Ureter (tissue), 1 donor: ENCODE measurements at regions not wholly inside any gene's neighbourhood (a gene's known extent, or its start where the extent isn't known, plus 50 kb on each side); places are given as distances from the start of the nearest gene placed in this dataset.
"Not testable (repeated sequence)": the region's sequence is repeated elsewhere in the genome, so short reads cannot be mapped to it uniquely, and the experiment has no call there.

ENCODE experiments used
- DNase-seq: peaks from one replicate; pipeline ENCODE4 v3.0.0-alpha.2; 2020; ENCODE audit warnings: low spot score
- donor health status: DM: yes; HTN: yes; CAD: no.

- DNase-seq, result no peak
These were observed 512.1 kb upstream of the CNTN3 start for GRCh38 chr3:75126556-75126955.

GRCh38 chr3:75129101-75129500 lies 514.6 kb upstream of the CNTN3 start:
- no peak for DNase-seq

DNA sequence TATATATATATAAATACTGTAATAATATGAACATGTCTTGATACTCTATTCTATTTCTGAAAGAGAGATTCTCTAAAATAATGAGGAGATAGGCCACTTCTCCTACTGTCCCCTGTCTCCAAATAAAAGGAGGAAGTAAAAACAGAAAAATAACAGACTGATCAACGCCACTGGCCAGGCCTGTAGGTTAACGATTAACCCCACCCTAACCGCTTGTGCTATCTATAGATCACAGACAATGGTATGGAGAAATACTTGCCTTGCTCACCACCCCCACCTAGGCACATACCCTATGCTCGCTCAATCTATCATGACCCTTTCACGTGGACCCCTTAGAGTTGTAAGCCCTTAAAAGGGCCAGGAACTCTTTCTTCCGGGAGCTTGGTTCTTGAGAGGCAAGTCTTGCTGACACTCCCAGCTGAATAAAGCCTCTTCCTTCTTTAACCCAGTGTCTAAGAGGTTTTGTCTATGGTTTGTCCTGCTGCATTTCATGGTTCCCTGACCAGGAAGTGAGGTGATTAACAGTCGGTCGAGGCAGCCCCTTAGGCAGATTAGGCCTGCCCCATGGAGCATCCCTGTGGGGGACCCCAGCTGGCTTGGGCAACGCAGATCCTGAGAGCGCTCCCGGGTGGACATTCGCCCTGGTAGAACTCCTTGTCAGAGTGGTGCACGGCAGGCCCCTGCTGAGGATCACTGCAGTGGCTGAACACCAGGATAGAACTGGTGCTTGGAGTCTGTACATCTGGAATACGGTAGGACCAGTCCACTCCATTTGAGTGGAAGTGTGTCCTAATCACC lies 521.8 kb upstream of the CNTN3 start:
- DNase-seq, result no peak

DNA sequence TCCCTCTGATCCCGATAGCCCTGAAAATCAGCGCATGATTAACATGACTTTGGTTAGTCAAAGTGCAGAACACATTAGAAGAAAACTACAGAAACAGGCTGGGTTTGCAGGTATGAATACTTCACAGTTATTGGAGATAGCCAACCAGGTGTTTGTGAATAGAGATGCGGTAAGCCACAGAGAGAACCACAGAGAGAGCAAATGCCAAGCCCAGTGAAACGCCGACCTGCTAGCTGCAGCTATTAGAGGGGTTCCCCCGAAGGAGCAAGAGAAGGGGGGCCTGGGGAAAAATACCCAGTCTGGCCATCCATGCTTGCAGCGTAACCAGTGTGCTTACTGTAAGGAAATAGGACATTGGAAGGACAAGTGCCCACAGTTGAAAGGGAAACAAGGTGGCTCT lies 523.9 kb upstream of the CNTN3 start:
- DNase-seq, result no peak

- DNase-seq, result no peak
These were observed 523.1 kb upstream of the FRG2C start for GRCh38 chr3:75140904-75141615.

DNA sequence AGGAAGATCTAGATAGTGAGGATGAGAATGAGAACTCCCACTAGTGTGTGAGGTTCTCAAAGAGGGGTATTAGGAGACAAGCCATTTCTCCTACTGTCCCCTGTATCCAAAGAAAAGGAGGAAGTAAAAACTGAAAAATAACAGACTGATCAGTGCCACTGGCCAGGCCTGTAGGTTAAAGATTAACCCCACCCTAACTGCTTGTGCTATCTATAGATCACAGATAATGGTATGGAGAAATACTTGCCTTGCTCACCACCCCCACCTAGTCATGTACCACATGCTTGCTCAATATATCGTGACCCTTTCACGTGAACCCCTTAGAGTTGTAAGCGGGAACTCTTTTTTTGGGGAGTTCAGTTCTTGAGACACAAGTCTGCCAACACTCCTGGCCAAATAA lies 519.7 kb upstream of the FRG2C start:
- no peak for DNase-seq

DNA sequence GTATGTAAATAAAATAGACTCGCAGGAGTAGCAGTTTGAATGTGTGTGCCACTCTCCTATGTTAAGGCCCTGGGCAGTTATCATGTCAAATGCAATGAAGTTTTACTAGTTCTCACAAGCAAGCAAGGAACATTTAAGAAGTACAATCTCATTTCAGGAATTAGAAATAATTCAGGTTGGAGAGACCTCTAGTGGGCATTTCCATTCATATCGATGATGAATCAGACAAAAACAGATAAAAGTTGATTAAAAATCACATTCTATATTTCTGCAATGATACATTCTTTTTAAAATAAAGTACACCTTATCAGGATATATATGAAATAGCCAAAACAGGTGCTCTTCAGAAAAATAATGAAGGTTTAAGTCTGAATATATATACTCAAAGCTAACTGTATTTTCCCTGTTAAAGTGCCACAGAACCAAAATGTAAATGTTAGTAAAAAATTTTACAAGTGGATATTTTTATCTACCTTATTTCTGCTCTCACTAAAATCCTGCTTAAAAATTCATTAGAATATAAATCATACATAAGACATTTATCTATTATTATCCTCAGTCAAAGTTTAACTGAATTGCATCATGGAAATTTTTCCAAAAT lies 492.4 kb upstream of the FRG2C start:
- DNase-seq, result no peak

GRCh38 chr3:75176937-75177336 lies 487.2 kb upstream of the FRG2C start:
- no peak for DNase-seq

DNA sequence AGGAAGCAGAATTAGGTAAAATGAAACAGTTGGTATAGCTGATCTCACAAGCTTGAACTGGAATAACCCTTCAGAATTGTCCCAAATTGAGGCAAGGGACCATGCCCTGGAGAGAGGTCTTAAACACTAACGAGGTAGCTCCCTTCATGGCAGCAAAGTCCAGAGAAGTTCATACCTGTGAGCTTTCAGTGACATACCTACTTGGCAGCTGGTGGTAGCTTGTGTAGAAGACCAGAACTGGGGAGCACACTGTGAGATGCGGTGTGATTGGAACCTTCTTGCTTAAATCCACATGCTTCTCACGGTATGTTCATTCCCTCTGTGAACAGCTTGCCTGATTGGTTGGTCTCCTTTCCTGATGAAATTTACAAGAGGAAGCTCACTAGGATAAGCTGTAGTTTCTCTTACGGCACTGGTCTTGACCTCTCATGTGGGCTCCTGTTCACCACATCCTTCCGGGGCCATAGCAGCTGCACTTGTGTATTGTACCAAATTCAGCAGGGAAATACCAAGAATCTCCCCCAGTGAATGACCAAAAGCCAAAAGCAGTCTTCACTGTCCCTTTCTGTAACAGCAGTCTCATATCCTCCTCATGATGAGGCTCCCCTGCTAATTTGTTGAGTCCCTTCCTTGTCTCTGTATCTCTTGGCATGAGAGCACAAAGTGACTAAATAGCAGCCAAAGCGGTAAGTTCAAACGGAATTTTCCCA lies 483.7 kb upstream of the FRG2C start:
- DNase-seq, result no peak

GRCh38 chr3:75180945-75181298 lies 483.2 kb upstream of the FRG2C start:
- DNase-seq, result no peak

DNA sequence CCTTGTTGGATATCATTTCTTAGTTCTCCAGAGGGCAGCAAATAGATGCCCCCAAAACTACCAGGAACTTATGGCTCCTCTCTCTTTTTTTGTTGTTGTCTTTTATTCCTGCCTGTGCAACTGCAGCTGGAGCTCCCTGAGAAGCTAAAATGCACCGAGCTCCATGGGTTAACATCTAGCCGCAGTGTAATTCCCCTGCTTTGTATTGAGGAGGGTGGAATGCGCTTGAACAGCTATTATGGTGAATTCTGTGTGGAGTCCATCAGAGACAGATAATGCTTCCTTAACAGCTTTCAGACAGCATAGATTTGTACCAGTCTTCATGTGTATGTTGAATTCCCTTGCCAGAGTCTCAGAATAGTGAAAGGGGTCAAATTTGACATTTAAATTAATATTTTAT lies 475.2 kb upstream of the FRG2C start:
- no peak for DNase-seq

- DNase-seq, result no peak
These were observed 471.9 kb upstream of the FRG2C start for GRCh38 chr3:75192146-75192616.

GRCh38 chr3:75193797-75194196 lies 470.3 kb upstream of the FRG2C start:
- DNase-seq, result no peak

DNA sequence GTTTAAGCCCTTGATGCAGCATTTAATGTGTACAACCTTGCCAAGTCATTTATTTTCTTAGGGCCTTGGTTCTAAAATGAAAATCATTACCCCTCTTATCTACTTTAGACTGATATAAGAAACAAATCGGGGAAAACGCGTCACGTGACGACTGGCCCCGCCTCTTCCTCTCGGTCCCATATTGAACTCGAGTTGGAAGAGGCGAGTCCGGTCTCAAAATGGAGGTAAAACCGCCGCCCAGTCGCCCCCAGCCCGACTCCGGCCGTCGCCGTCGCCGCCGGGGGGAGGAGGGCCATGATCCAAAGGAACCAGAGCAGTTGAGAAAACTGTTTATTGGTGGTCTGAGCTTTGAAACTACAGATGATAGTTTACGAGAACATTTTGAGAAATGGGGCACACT lies 449.8 kb upstream of the FRG2C start:
- not testable (repeated sequence) for DNase-seq

DNA sequence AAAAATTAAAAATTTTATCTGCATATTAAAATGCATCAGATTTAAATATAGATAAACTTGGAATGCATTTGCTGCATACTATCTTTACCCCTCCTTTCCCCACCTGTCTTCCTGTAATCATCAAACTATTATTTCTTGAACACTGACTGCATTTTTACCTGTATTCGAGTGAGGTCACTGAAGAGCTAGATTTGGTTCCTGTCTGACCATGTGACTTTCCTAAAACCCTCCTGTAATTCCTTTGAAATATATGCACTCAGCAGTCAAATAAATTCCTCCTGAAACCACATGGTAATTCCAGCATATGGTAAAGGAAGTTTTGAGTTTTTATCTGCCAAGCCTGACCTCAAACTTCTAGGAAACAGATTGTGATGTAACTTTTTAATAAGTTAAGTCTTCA lies 445.6 kb upstream of the FRG2C start:
- DNase-seq, result no peak

- no peak for DNase-seq
These were observed 443.2 kb upstream of the FRG2C start for GRCh38 chr3:75220932-75221331.

DNA sequence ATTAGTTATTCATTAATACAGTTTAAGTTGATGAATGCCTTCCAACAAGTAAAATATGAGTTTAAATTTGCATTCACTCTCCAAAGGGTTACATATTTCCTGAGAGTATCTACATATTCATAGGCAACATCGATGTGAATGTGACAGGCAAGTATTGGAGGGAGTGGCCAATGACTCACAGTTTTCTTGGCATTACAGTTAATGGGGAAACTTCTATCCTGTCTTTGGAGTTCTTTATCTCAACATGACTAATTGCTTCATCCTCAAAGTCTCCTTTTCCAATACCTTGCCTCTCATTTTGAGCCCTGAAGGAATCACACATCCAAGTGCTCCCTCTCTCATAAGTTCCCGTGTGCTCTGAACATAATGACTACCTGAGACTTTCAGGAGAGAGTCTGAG lies 439.7 kb upstream of the FRG2C start:
- DNase-seq, result no peak

GRCh38 chr3:75232216-75232615 lies 431.9 kb upstream of the FRG2C start:
- no peak for DNase-seq

DNA sequence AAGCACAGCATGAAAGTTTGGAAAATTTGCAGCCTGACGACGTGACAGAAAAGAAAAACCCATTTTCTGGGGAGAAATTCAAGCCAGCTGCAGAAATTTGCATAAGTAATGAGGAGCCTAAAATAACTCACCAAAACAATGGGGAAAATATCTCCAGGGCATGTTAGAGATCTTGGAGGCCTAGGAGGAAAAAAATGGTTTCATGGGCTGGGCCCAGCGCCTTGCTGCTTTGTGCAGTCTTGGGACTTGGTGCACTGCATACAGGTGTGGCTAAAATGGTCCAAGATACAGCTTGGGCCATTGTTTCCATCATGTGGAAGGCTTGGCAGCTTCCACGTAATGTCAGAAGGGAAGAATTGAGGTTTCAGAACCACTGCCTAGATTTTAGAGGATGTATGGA lies 428.5 kb upstream of the FRG2C start:
- no peak for DNase-seq

DNA sequence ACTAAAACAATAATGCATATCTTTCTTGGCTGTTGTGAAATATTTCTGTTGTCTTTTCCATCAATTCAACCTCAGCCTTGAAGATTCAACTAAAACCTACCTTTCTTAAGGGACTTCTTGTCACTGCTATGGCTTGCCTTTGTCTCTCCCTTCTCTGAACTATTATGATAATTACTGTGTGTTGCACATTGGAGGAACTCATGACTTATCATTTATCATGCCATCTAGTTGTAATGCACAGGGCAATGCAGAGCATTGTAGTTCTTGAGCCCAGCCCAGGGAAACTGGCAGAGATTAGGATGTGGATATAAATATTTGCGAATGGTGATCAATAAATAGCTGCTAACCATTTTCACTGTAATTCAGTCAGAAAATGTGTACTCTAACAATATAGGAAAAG lies 427.1 kb upstream of the FRG2C start:
- DNase-seq, result no peak

GRCh38 chr3:75237477-75237876 lies 426.7 kb upstream of the FRG2C start:
- DNase-seq, result no peak

DNA sequence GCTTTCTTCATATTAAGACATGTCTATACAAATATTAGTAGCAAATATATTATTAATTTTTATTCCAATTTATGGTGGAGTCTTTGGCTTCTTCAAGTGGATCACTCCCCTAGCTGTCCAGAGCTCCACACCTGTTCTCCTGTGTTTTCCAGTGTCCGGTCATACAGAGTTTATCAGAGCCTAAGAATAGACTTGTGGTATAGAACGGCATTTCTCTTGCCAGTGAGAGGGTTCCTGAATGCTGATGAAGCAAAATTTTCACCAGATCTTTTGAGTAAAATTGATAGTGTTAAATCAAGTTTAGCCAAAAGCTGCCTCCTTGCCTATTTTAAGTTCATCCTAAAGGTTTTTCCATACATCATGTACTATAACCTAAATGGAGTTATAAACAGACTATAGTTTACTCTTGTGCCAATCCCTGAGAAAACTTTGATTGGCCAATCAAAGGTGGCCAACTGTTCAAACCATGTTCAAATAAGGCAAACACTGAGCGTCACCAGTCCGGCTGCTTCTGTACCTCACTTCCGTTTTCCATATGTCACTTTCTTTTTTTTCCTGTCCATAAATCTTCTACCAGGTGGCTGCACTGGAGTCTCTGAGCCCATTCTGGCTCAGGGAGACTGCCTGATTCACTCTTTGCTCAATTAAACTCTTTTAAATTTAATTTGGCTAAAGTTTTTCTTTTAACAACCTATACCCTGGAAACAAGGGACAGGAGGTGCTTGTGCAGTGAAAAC lies 422.7 kb upstream of the FRG2C start:
- not testable (repeated sequence) for DNase-seq
